ENCODE measurements at regions not wholly inside any gene's neighbourhood (a gene's known extent, or its start where the extent isn't known, plus 50 kb on each side); places are given as distances from the start of the nearest gene placed in this dataset.

- Histone ChIP-seq H3K4me3 (ENCODE audit: low read length) (no peak overlapping the region), H3K4me1 (ENCODE audit: low read length) (peaks cover 7% of the 10 kb centered on the region), H2AFZ (ENCODE audit: low read length) (no peak overlapping the region), H3K27me3 (ENCODE audit: low read length) (no peaks in the 10 kb centered on the region), H3K36me3 (ENCODE audit: insufficient read depth, low read length) (no peaks in the 10 kb centered on the region), H4K20me1 (ENCODE audit: insufficient read depth, low read depth, low read length) (no peaks in the 10 kb centered on the region), H3K27ac (ENCODE audit: low read length) (no peak overlapping the region), H3K9me2 (replicated peaks; ENCODE audit: insufficient read depth, low read length) (no peaks in the 10 kb centered on the region), H3K4me2 (ENCODE audit: low read depth, low read length, poor library complexity, severe bottlenecking) (no peak overlapping the region), H3K79me2 (ENCODE audit: low read length) (no peaks in the 10 kb centered on the region), H3K9me3 (ENCODE audit: low read length) (no peaks in the 10 kb centered on the region), H3K9ac (ENCODE audit: low read length) (no peak overlapping the region)
- no peak for DNase-seq
Measured at GRCh38 chr2:22826703-22827102, 558.3 kb upstream of the KLHL29 start.

DNA sequence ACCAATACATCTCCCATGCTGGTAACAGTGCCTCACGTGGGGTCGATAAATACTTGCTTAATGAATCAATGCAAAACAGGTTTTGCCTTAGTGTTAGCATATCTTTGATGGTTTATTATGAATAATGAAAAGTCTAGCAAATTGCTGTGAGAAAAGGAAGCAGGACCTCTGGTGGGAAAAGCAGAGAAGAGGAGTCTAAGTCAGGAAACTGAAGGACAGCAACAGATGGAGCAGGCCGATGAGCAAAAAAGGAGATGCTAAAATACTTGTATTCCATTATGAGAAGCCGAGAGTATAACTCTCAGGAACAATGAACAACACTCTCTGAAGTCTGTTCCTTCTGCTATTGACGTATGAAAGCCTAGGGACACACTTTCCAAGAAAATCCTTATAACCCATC, 555.2 kb upstream of the KLHL29 start:
- H3K36me3 ChIP-seq (ENCODE audit: insufficient read depth, low read length) = no peaks in the 10 kb centered on the region
- no peaks in the 10 kb centered on the region for H3K4me1 ChIP-seq (ENCODE audit: low read length)
- no peaks in the 10 kb centered on the region for H3K27me3 ChIP-seq (ENCODE audit: low read length)
- no peak overlapping the region for H3K4me2 ChIP-seq (ENCODE audit: low read depth, low read length, poor library complexity, severe bottlenecking)
- H4K20me1 ChIP-seq (ENCODE audit: insufficient read depth, low read depth, low read length) = no peaks in the 10 kb centered on the region
- no peak overlapping the region for H3K27ac ChIP-seq (ENCODE audit: low read length)
- DNase-seq = no peak
- no peaks in the 10 kb centered on the region for H3K79me2 ChIP-seq (ENCODE audit: low read length)
- H3K9me3 ChIP-seq (ENCODE audit: low read length) = no peaks in the 10 kb centered on the region
- no peak overlapping the region for H3K9ac ChIP-seq (ENCODE audit: low read length)
- no peak overlapping the region for H2AFZ ChIP-seq (ENCODE audit: low read length)
- no peaks in the 10 kb centered on the region for H3K9me2 ChIP-seq (replicated peaks; ENCODE audit: insufficient read depth, low read length)
- H3K4me3 ChIP-seq (ENCODE audit: low read length) = no peak overlapping the region

GRCh38 chr2:22832196-22832595, 552.8 kb upstream of the KLHL29 start:
- H3K9me2 ChIP-seq (replicated peaks; ENCODE audit: insufficient read depth, low read length) = no peaks in the 10 kb centered on the region
- H2AFZ ChIP-seq (ENCODE audit: low read length) = no peak overlapping the region
- no peaks in the 10 kb centered on the region for H3K36me3 ChIP-seq (ENCODE audit: insufficient read depth, low read length)
- no peak for DNase-seq
- no peak overlapping the region for H3K27ac ChIP-seq (ENCODE audit: low read length)
- H3K9me3 ChIP-seq (ENCODE audit: low read length) = no peaks in the 10 kb centered on the region
- no peaks in the 10 kb centered on the region for H4K20me1 ChIP-seq (ENCODE audit: insufficient read depth, low read depth, low read length)
- no peak overlapping the region for H3K4me2 ChIP-seq (ENCODE audit: low read depth, low read length, poor library complexity, severe bottlenecking)
- H3K79me2 ChIP-seq (ENCODE audit: low read length) = no peaks in the 10 kb centered on the region
- H3K4me1 ChIP-seq (ENCODE audit: low read length) = no peaks in the 10 kb centered on the region
- no peak overlapping the region for H3K4me3 ChIP-seq (ENCODE audit: low read length)
- no peak overlapping the region for H3K9ac ChIP-seq (ENCODE audit: low read length)
- no peaks in the 10 kb centered on the region for H3K27me3 ChIP-seq (ENCODE audit: low read length)

- no peaks in the 10 kb centered on the region for H4K20me1 ChIP-seq (ENCODE audit: insufficient read depth, low read depth, low read length)
- H3K79me2 ChIP-seq (ENCODE audit: low read length) = no peaks in the 10 kb centered on the region
- no peaks in the 10 kb centered on the region for H3K9me2 ChIP-seq (replicated peaks; ENCODE audit: insufficient read depth, low read length)
- H3K27ac ChIP-seq (ENCODE audit: low read length) = no peak overlapping the region
- no peak overlapping the region for H2AFZ ChIP-seq (ENCODE audit: low read length)
- H3K9ac ChIP-seq (ENCODE audit: low read length) = no peak overlapping the region
- no peaks in the 10 kb centered on the region for H3K9me3 ChIP-seq (ENCODE audit: low read length)
- H3K4me1 ChIP-seq (ENCODE audit: low read length) = no peaks in the 10 kb centered on the region
- H3K27me3 ChIP-seq (ENCODE audit: low read length) = no peaks in the 10 kb centered on the region
- H3K4me2 ChIP-seq (ENCODE audit: low read depth, low read length, poor library complexity, severe bottlenecking) = no peak overlapping the region
- no peak overlapping the region for H3K4me3 ChIP-seq (ENCODE audit: low read length)
- H3K36me3 ChIP-seq (ENCODE audit: insufficient read depth, low read length) = no peaks in the 10 kb centered on the region
- DNase-seq = no peak
Measured at GRCh38 chr2:22838461-22838860, 546.5 kb upstream of the KLHL29 start.

GRCh38 chr2:22842205-22842869, 542.6 kb upstream of the KLHL29 start:
- Histone ChIP-seq H3K9me2 (replicated peaks; ENCODE audit: insufficient read depth, low read length) (no peaks in the 10 kb centered on the region), H3K27me3 (ENCODE audit: low read length) (no peaks in the 10 kb centered on the region), H3K4me3 (ENCODE audit: low read length) (no peak overlapping the region), H3K9me3 (ENCODE audit: low read length) (no peaks in the 10 kb centered on the region), H2AFZ (ENCODE audit: low read length) (no peak overlapping the region), H3K4me1 (ENCODE audit: low read length) (no peaks in the 10 kb centered on the region), H3K27ac (ENCODE audit: low read length) (no peak overlapping the region), H3K79me2 (ENCODE audit: low read length) (no peaks in the 10 kb centered on the region), H3K4me2 (ENCODE audit: low read depth, low read length, poor library complexity, severe bottlenecking) (no peak overlapping the region), H4K20me1 (ENCODE audit: insufficient read depth, low read depth, low read length) (no peaks in the 10 kb centered on the region), H3K36me3 (ENCODE audit: insufficient read depth, low read length) (no peaks in the 10 kb centered on the region), H3K9ac (ENCODE audit: low read length) (no peak overlapping the region)
- DNase-seq = no peak

DNA sequence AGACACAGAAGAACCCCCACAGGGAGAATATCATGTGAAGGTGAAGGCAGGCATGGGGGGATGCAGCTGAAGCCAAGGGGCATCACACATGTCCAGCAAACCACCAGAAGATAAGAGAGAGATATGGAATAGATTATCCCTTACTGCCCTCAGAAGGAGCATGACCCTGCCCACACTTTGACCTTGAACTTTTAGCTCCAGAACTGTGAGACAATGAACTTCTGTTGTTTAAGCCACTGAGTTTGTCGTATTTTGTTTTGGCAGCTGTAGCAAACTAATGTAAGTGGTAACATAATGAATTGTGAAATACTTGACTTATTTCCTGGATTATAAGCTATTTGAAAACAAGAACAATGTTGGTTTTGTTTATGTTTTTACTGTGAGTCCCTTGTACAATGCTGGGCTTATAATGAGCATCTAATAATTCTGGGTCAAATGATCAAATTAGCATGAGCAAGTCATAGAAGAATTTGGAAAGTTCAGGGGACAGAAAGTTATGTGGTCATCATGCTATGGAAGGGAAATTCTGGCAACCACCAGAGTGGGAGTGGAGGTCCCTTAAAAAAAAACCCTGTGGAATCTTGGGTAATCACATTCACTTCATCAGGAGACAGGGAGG, 541.0 kb upstream of the KLHL29 start:
- H3K9ac ChIP-seq (ENCODE audit: low read length) = no peak overlapping the region
- no peaks in the 10 kb centered on the region for H4K20me1 ChIP-seq (ENCODE audit: insufficient read depth, low read depth, low read length)
- H3K4me2 ChIP-seq (ENCODE audit: low read depth, low read length, poor library complexity, severe bottlenecking) = no peak overlapping the region

GRCh38 chr2:22850310-22850709, 534.7 kb upstream of the KLHL29 start:
- Histone ChIP-seq H3K4me2 (ENCODE audit: low read depth, low read length, poor library complexity, severe bottlenecking) (no peak overlapping the region), H3K4me3 (ENCODE audit: low read length) (no peak overlapping the region), H3K9ac (ENCODE audit: low read length) (no peak overlapping the region), H4K20me1 (ENCODE audit: insufficient read depth, low read depth, low read length) (no peaks in the 10 kb centered on the region), H3K27me3 (ENCODE audit: low read length) (no peaks in the 10 kb centered on the region), H3K36me3 (ENCODE audit: insufficient read depth, low read length) (no peaks in the 10 kb centered on the region), H3K9me3 (ENCODE audit: low read length) (no peaks in the 10 kb centered on the region), H3K4me1 (ENCODE audit: low read length) (no peaks in the 10 kb centered on the region), H3K79me2 (ENCODE audit: low read length) (no peaks in the 10 kb centered on the region), H3K27ac (ENCODE audit: low read length) (no peak overlapping the region), H3K9me2 (replicated peaks; ENCODE audit: insufficient read depth, low read length) (no peaks in the 10 kb centered on the region), H2AFZ (ENCODE audit: low read length) (no peak overlapping the region)
- DNase-seq = no peak

More for the DNA sequence above, 541.0 kb upstream of the KLHL29 start:
- no peaks in the 10 kb centered on the region for H3K27me3 ChIP-seq (ENCODE audit: low read length)
- H3K4me1 ChIP-seq (ENCODE audit: low read length) = no peaks in the 10 kb centered on the region
- H3K36me3 ChIP-seq (ENCODE audit: insufficient read depth, low read length) = no peaks in the 10 kb centered on the region
- H3K4me3 ChIP-seq (ENCODE audit: low read length) = no peak overlapping the region
- H3K9me3 ChIP-seq (ENCODE audit: low read length) = no peaks in the 10 kb centered on the region
- H3K79me2 ChIP-seq (ENCODE audit: low read length) = no peaks in the 10 kb centered on the region
- H2AFZ ChIP-seq (ENCODE audit: low read length) = no peak overlapping the region
- H3K27ac ChIP-seq (ENCODE audit: low read length) = no peak overlapping the region
- no peaks in the 10 kb centered on the region for H3K9me2 ChIP-seq (replicated peaks; ENCODE audit: insufficient read depth, low read length)
- DNase-seq = no peak

GRCh38 chr2:22854588-22854987, 530.4 kb upstream of the KLHL29 start:
- no peaks in the 10 kb centered on the region for H3K79me2 ChIP-seq (ENCODE audit: low read length)

More at GRCh38 chr2:22854588-22854987, 530.4 kb upstream of the KLHL29 start:
- Histone ChIP-seq H2AFZ (ENCODE audit: low read length) (no peak overlapping the region), H3K4me2 (ENCODE audit: low read depth, low read length, poor library complexity, severe bottlenecking) (no peak overlapping the region), H3K9ac (ENCODE audit: low read length) (no peak overlapping the region), H3K27me3 (ENCODE audit: low read length) (no peaks in the 10 kb centered on the region), H3K27ac (ENCODE audit: low read length) (no peak overlapping the region), H3K9me2 (replicated peaks; ENCODE audit: insufficient read depth, low read length) (no peaks in the 10 kb centered on the region), H3K36me3 (ENCODE audit: insufficient read depth, low read length) (no peaks in the 10 kb centered on the region), H4K20me1 (ENCODE audit: insufficient read depth, low read depth, low read length) (no peaks in the 10 kb centered on the region), H3K4me3 (ENCODE audit: low read length) (no peak overlapping the region), H3K9me3 (ENCODE audit: low read length) (no peaks in the 10 kb centered on the region), H3K4me1 (ENCODE audit: low read length) (no peaks in the 10 kb centered on the region)
- no peak for DNase-seq

Measured in Karpas-422 (cell line).